GM18502 (cell line): ENCODE measurements at regions not wholly inside any gene's neighbourhood (a gene's known extent, or its start where the extent isn't known, plus 50 kb on each side); places are given as distances from the start of the nearest gene placed in this dataset.
"Not testable (repeated sequence)": the region's sequence is repeated elsewhere in the genome, so short reads cannot be mapped to it uniquely, and the experiment has no call there.

Source experiments
- ATAC-seq: cut with Tn5 transposase; IDR thresholded peaks from one replicate; pipeline ENCODE4 v1.9.1; 2021; ENCODE audit warnings: mild to moderate bottlenecking; ENCODE audit not compliant: unreplicated experiment, poor library complexity

GRCh38 chr3:152656214-152656971 is 178.5 kb upstream of the P2RY1 start:
- peak; percentile 74 for ATAC-seq

- ATAC-seq: no peak
Observed at GRCh38 chr3:152656972-152657355, 178.0 kb upstream of the P2RY1 start.

DNA sequence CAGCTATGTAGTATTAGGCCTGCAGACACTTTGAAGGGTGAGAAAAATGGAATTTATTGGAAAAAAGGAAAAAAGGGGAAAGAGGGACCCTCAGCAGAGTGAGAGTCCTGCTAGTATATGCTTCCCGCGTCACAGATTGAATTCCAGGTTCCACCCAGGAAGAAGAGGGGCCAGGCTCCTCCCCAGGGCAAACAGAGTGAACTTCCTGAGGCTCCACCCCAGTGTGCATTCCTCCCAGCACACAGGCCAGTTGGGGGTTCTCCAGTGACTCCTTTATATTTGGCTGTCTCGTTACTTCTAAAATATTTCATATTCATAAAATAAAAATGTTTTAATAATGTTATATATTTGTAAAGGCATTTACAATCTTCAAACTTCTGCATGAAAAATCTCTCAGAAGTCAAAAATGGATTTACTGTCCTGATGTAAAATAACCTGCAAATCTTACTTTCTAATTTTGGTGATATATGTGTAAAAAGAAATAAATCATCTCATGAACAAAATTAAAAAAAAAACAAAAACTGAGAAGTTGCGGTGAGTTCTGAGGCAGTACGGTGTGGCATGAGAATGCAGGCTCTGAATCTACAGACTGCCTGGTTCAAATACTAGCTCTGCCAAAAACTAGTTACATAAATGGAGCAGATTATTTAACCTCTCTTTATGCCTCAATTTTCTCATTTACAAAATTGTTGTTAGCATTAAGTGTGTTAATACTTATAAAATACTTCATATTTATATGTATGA is 175.8 kb upstream of the P2RY1 start:
- ATAC-seq: no peak

DNA sequence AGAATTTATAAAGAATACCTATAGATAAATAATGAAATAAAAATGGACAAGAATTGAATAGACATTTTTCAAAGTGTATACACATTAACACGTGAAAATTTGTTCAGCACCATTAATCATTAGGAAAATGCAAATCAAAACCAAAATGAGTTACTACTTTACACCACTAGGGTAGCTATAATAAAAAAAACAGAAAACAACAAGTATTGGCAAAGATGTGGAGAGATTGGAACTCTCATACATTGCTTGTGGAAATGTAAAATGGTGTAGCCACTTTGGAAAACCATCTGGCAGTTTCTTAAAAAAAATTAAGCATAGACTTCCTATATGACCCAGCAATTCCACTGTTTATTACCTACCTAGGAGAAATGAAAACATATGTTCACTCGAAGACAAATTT is 172.8 kb upstream of the P2RY1 start:
- ATAC-seq: no peak

DNA sequence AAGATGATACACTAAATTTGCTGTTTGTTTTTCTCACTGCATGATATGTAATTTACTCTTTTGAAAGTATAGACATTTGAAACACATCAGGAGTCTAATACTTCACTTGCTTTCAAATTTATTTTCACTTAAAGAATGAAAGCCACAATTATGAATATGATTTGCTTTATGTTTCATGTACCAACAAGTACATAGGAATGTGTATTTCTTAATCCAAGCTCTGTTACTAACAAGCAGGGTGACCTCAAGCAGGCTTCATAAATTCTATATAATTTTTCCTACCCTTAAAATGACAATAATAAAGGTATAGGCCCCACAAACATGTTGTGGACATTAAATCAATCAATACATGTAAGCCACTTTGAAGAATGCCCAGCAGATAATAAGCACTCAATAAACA is 170.2 kb upstream of the P2RY1 start:
- ATAC-seq: no peak

DNA sequence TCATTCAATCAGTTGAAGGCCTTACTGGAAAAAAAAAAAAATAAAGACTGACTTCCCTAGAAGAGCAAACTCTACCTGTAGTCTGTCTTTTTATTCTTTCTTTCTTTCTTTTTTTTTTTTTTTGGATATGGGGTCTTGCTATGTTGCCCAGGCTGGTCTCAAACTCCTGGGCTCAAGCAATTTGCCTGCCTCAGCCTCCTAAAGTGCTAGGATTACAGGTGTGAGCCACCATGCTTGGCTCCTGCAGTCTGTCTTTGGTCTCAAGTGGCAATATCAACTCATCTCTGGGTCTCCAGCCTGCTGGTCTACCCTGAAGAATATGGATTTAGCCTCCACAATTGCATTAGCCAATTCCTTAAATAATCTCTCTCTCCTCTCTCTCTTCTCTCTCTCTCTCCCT is 167.7 kb upstream of the P2RY1 start:
- no peak for ATAC-seq

DNA sequence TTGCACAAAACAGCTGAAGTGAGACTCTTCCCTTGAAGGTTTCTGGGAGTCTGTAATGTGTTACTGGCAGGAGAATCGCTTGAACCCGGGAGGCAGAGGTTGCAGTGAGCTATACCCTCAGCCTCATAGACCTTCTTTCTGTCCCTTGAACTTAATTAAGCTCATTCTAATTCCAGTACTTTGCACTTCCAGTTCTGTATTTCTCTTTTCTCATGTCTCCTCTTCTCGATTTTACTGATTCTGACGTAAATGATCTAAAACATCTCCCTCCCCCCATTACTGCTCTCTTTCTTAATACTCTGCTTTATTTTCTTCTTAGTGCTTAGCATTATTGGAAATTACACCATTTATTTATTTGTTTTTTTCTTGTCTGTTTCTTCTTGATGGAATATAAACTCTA is 165.4 kb upstream of the P2RY1 start:
- ATAC-seq: no peak

- ATAC-seq: no peak
Observed at GRCh38 chr3:152671446-152672319, 163.2 kb upstream of the P2RY1 start.

GRCh38 chr3:152672320-152672649 is 162.6 kb upstream of the P2RY1 start:
- ATAC-seq: no peak

DNA sequence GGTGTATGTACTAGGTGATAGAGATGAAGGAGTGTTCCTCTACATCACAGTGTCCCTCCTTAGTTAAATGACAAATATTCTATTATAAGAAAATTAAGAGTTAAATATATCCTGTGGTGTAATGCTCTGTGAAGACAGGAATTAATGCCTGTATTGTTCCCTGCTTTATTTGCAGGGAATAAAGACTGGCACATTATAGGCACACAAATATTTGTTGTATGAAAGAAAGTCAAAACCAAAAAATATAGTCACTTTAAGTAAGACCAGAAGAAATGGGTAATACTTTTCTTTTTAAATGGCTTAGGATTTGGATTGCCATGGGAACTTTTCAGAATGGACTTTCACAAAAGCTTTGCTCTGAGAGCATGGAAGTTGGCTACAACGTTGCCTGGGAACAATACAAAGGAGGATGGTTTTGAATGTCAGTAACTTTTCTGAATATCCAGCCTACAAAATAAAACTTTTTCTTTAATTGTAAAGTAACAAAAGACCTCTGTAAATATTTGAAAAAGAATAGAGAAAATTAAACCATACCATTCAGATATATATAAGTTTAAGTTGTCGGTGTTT is 158.0 kb upstream of the P2RY1 start:
- ATAC-seq: no peak

DNA sequence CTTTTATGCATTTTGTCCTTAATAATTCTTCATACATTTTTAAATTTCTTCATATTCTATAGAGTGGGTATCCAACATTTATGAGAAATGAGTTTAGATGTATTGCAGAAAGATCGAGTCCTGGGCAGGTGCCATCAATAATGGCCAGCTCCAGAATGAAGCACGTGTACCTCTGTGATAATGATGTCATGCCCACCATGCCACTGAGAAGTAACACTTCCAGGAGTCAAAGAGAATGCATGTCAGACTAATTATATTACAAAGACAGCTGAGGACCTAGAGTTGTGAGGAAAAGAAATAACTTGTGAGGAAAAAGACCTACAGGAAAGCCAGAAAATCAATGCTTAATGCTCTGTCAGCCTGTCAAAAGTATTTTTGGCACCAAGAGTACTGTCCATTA is 157.4 kb upstream of the P2RY1 start:
- no peak for ATAC-seq

- no peak for ATAC-seq
Observed at GRCh38 chr3:152682477-152682876, 152.5 kb upstream of the P2RY1 start.

GRCh38 chr3:152683521-152683999 is 151.4 kb upstream of the P2RY1 start:
- ATAC-seq: no peak

GRCh38 chr3:152684279-152684678 is 150.7 kb upstream of the P2RY1 start:
- no peak for ATAC-seq

DNA sequence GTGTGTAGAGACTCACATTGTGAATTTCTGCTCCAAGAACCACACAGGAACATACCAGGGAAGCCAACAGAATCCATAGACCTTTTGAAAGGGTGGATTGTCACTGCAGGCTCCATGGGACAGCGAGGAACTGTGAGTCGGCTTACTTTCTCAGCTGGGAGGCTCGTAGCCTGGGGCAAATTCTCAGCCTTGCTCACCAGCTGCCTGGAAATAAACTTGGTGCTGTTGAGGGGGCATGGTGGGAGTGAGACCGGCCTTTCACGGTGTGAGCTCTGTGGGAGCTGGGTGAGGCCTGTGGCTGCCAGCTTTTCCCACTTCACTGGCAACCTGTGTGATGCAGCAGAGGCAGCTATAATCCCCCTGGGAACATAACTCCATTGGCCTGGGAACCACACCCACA is 146.6 kb upstream of the P2RY1 start:
- ATAC-seq: no peak

DNA sequence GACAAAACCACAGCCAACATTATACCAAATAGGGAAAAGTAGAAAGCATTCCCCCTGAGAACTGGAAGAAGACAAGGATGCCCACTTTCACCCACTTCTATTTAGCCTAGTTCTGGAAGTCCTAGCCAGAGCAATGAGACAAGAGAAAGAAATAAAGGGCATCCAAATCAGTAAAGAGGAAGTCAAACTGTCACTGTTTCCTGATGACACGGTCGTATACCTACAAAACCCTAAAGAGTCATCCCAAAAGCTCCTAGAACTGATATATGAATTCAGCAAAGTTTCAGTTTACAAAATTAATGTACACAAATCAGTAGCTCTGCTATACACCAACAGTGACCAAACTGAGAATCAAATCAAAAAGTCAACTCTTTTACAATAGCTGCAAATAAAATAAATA is 142.6 kb upstream of the P2RY1 start:
- ATAC-seq: not testable (repeated sequence)

DNA sequence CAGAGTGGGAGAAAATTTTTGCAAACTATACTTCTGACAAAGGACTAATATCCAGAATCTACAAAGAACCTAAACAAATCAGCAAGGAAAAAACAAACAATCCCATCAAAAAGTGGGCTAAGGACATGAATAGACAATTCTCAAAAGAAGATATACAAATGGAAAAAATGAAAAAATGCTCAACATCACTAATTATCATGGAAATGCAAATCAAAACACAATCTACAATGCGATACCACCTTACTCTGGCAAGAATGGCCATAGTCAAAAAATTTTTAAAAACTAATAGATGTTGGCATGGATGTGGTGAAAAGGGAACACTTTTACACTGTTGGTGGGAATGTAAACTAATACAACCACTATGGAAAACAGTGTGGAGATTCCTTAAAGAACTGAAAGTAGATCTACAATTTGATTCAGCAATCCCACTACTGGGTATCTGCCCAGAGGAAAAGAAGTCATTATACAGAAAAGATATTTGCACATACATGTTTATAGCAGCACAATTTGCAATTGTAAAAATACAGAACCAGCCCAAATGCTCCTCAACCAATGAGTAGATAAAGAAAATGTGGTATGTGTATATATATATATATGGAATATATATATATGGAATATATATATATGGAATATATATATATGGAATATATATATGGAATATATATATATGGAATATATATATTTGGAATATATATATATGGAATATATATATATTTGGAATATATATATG is 141.2 kb upstream of the P2RY1 start:
- not testable (repeated sequence) for ATAC-seq

GRCh38 chr3:152695840-152696239 is 139.1 kb upstream of the P2RY1 start:
- ATAC-seq: no peak

DNA sequence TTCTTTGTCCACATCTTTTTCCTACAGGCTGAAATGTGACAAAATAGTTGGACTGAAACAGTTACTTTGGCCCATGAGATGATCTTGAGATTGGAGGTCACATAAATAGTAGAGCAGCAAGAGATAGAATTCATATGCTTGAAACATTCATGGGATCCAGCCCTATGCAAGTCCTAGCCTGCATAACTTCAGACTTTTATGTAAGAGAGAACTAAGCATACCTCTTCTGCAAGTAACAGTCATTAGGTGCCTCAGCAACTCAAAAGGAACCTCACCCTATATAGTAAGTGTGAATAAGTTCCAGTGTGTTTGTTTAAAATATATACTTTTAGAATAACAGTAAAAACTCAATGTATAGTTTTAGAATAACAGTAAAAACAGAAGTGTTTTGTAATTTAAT is 138.0 kb upstream of the P2RY1 start:
- no peak for ATAC-seq
